ENCODE measurements at regions not wholly inside any gene's neighbourhood (a gene's known extent, or its start where the extent isn't known, plus 50 kb on each side); places are given as distances from the start of the nearest gene placed in this dataset.

GRCh38 chr10:88108115-88108610, 244.7 kb downstream of the PTEN start:
- in situ Hi-C loops (cut with MboI; ENCODE audit: low pct_unique_long_range_greater_than_20kb, low sequenced_read_pairs, unreplicated experiment): loop anchor here (10.0 kb wide), 2 partner anchors 243 to 277 kb away; partner anchors contain the start of genes KLLN and PTEN
- peak; percentile 31 for TF ChIP-seq CTCF (IDR thresholded peaks at IDR 0.05; ENCODE audit: extremely low read depth, insufficient read depth, missing control alignments)
- no peak for DNase-seq (ENCODE audit: low spot score)

GRCh38 chr10:88110355-88110754, 246.9 kb downstream of the PTEN start:
- DNase-seq (ENCODE audit: low spot score): no peak
- in situ Hi-C loops (cut with MboI; ENCODE audit: low pct_unique_long_range_greater_than_20kb, low sequenced_read_pairs, unreplicated experiment): no loop called here
- no peak for TF ChIP-seq CTCF (IDR thresholded peaks at IDR 0.05; ENCODE audit: extremely low read depth, insufficient read depth, missing control alignments)

GRCh38 chr10:88110822-88111221, 247.4 kb downstream of the PTEN start:
- no peak for DNase-seq (ENCODE audit: low spot score)
- in situ Hi-C loops (cut with MboI; ENCODE audit: low pct_unique_long_range_greater_than_20kb, low sequenced_read_pairs, unreplicated experiment): no loop called here
- TF ChIP-seq CTCF (IDR thresholded peaks at IDR 0.05; ENCODE audit: extremely low read depth, insufficient read depth, missing control alignments): no peak

GRCh38 chr10:88111294-88111693, 247.9 kb downstream of the PTEN start:
- TF ChIP-seq CTCF (IDR thresholded peaks at IDR 0.05; ENCODE audit: extremely low read depth, insufficient read depth, missing control alignments): no peak
- DNase-seq (ENCODE audit: low spot score): no peak
- in situ Hi-C loops (cut with MboI; ENCODE audit: low pct_unique_long_range_greater_than_20kb, low sequenced_read_pairs, unreplicated experiment): no loop called here

- TF ChIP-seq CTCF (IDR thresholded peaks at IDR 0.05; ENCODE audit: extremely low read depth, insufficient read depth, missing control alignments): no peak
- no peak for DNase-seq (ENCODE audit: low spot score)
- in situ Hi-C loops (cut with MboI; ENCODE audit: low pct_unique_long_range_greater_than_20kb, low sequenced_read_pairs, unreplicated experiment): no loop called here
These were observed 249.8 kb downstream of the PTEN start for GRCh38 chr10:88113232-88113631.

- TF ChIP-seq CTCF (IDR thresholded peaks at IDR 0.05; ENCODE audit: extremely low read depth, insufficient read depth, missing control alignments): no peak
These were observed 250.3 kb downstream of the PTEN start for GRCh38 chr10:88113657-88114272.

More at GRCh38 chr10:88113657-88114272, 250.3 kb downstream of the PTEN start:
- in situ Hi-C loops (cut with MboI; ENCODE audit: low pct_unique_long_range_greater_than_20kb, low sequenced_read_pairs, unreplicated experiment): no loop called here
- no peak for DNase-seq (ENCODE audit: low spot score)
